ENCODE measurements at regions not wholly inside any gene's neighbourhood (a gene's known extent, or its start where the extent isn't known, plus 50 kb on each side); places are given as distances from the start of the nearest gene placed in this dataset.

GRCh38 chr15:25060472-25060803 is 105.7 kb downstream of the SNRPN start:
- H3K4me3 ChIP-seq (replicated peaks; ENCODE audit: insufficient read depth, low read length) = no peak overlapping the region
- DNase-seq (ENCODE audit: low read depth in 1 of 2, low spot score in 1 of 2) = no peak
- TF ChIP-seq REST (IDR thresholded peaks at IDR 0.05; ENCODE audit: insufficient replicate concordance, low read depth) (no peak), POLR2AphosphoS5 (IDR thresholded peaks at IDR 0.05; ENCODE audit: low read depth) (no peak), SPI1 (IDR thresholded peaks at IDR 0.05; ENCODE audit: borderline replicate concordance, low read depth) (no peak), GABPA (IDR thresholded peaks at IDR 0.05; ENCODE audit: low read depth) (no peak)
- H3K27ac ChIP-seq (replicated peaks) = no peak overlapping the region
- no peaks in the 10 kb centered on the region for H3K27me3 ChIP-seq (ENCODE audit: insufficient read depth, poor library complexity, severe bottlenecking)

GRCh38 chr15:25060996-25061620 is 106.3 kb downstream of the SNRPN start:
- TF ChIP-seq POLR2AphosphoS5 (IDR thresholded peaks at IDR 0.05; ENCODE audit: low read depth) (no peak), CTCF (IDR thresholded peaks at IDR 0.05; ENCODE audit: insufficient read depth, low read length) (no peak), REST (IDR thresholded peaks at IDR 0.05; ENCODE audit: insufficient replicate concordance, low read depth) (no peak), GABPA (IDR thresholded peaks at IDR 0.05; ENCODE audit: low read depth) (no peak), SPI1 (IDR thresholded peaks at IDR 0.05; ENCODE audit: borderline replicate concordance, low read depth) (no peak)
- no peaks in the 10 kb centered on the region for H3K27me3 ChIP-seq (ENCODE audit: insufficient read depth, poor library complexity, severe bottlenecking)
- no peak overlapping the region for H3K4me3 ChIP-seq (replicated peaks; ENCODE audit: insufficient read depth, low read length)
- no peak overlapping the region for H3K27ac ChIP-seq (replicated peaks)
- no peak for DNase-seq (ENCODE audit: low read depth in 1 of 2, low spot score in 1 of 2)

- TF ChIP-seq CTCF (IDR thresholded peaks at IDR 0.05; ENCODE audit: insufficient read depth, low read length) (no peak), REST (IDR thresholded peaks at IDR 0.05; ENCODE audit: insufficient replicate concordance, low read depth) (no peak), SPI1 (IDR thresholded peaks at IDR 0.05; ENCODE audit: borderline replicate concordance, low read depth) (no peak), POLR2AphosphoS5 (IDR thresholded peaks at IDR 0.05; ENCODE audit: low read depth) (no peak), GABPA (IDR thresholded peaks at IDR 0.05; ENCODE audit: low read depth) (no peak)
- H3K27me3 ChIP-seq (ENCODE audit: insufficient read depth, poor library complexity, severe bottlenecking) = no peaks in the 10 kb centered on the region
- H3K4me3 ChIP-seq (replicated peaks; ENCODE audit: insufficient read depth, low read length) = no peak overlapping the region
- DNase-seq (ENCODE audit: low read depth in 1 of 2, low spot score in 1 of 2) = no peak
- H3K27ac ChIP-seq (replicated peaks) = no peak overlapping the region
Observed at GRCh38 chr15:25061808-25062550, 107.2 kb downstream of the SNRPN start.

Measured in HL-60 (cell line).